Glutamatergic neuron (in vitro differentiated cells): ENCODE measurements at regions not wholly inside any gene's neighbourhood (a gene's known extent, or its start where the extent isn't known, plus 50 kb on each side); places are given as distances from the start of the nearest gene placed in this dataset.

Source experiments
- DNase-seq: peaks from one replicate; pipeline ENCODE4 v3.0.0; 2022
- H3K27ac Mint-ChIP-seq: one replicate; pipeline ENCODE4 v1.8.0; 2020; ENCODE audit warnings: mild to moderate bottlenecking, mixed read lengths, inconsistent platforms; ENCODE audit not compliant: unreplicated experiment
- H3K27me3 Mint-ChIP-seq: one replicate; pipeline ENCODE4 v1.8.0; 2020; ENCODE audit warnings: mild to moderate bottlenecking, moderate library complexity, mixed read lengths, inconsistent platforms; ENCODE audit not compliant: unreplicated experiment
- H3K36me3 Mint-ChIP-seq: one replicate; pipeline ENCODE4 v1.8.0; 2020; ENCODE audit warnings: mild to moderate bottlenecking, mixed read lengths, inconsistent platforms; ENCODE audit not compliant: unreplicated experiment
- H3K4me1 Mint-ChIP-seq: one replicate; pipeline ENCODE4 v1.8.0; 2020; ENCODE audit warnings: mild to moderate bottlenecking, low read depth, mixed read lengths, inconsistent platforms; ENCODE audit not compliant: unreplicated experiment
- H3K4me3 Mint-ChIP-seq: one replicate; pipeline ENCODE4 v1.8.0; 2020; ENCODE audit warnings: mild to moderate bottlenecking, mixed read lengths, inconsistent platforms; ENCODE audit not compliant: unreplicated experiment
- H3K9me3 Mint-ChIP-seq: one replicate; pipeline ENCODE4 v1.8.0; 2020; ENCODE audit warnings: mild to moderate bottlenecking, moderate library complexity, mixed read lengths, inconsistent platforms; ENCODE audit not compliant: unreplicated experiment
- CTCF ChIP-seq: fragments of 200-600 bp; sonication (generic); IDR thresholded peaks from one replicate; pipeline ENCODE4 v1.5.0; 2021; ENCODE audit not compliant: partially characterized antibody, unreplicated experiment

- H3K4me3 Mint-ChIP-seq, result no peak overlapping the region
- H3K27ac Mint-ChIP-seq, result no peak overlapping the region
- DNase-seq, result no peak
- H3K36me3 Mint-ChIP-seq, result no peaks in the 10 kb centered on the region
- H3K4me1 Mint-ChIP-seq, result peaks cover 7% of the 10 kb centered on the region
- no peaks in the 10 kb centered on the region for H3K27me3 Mint-ChIP-seq
- no peaks in the 10 kb centered on the region for H3K9me3 Mint-ChIP-seq
- no peak for TF ChIP-seq CTCF
Observed at GRCh38 chr20:16639027-16639941, 66.0 kb upstream of the KIF16B start.

- TF ChIP-seq CTCF, result no peak
- H3K27ac Mint-ChIP-seq, result no peak overlapping the region
Observed at GRCh38 chr20:16637797-16638196, 64.5 kb upstream of the KIF16B start.

GRCh38 chr20:16626849-16627248 is 53.6 kb upstream of the KIF16B start:
- TF ChIP-seq CTCF, result no peak
- no peak overlapping the region for H3K27ac Mint-ChIP-seq
- H3K27me3 Mint-ChIP-seq, result no peaks in the 10 kb centered on the region
- no peaks in the 10 kb centered on the region for H3K36me3 Mint-ChIP-seq
- no peak overlapping the region for H3K4me3 Mint-ChIP-seq
- DNase-seq, result no peak
- peaks cover 2% of the 10 kb centered on the region for H3K4me1 Mint-ChIP-seq
- peaks cover 1% of the 10 kb centered on the region for H3K9me3 Mint-ChIP-seq

More at GRCh38 chr20:16637797-16638196, 64.5 kb upstream of the KIF16B start:
- Mint-ChIP-seq H3K9me3 (no peaks in the 10 kb centered on the region), H3K4me1 (peaks cover 7% of the 10 kb centered on the region), H3K36me3 (no peaks in the 10 kb centered on the region), H3K27me3 (no peaks in the 10 kb centered on the region), H3K4me3 (no peak overlapping the region)
- no peak for DNase-seq

- Mint-ChIP-seq H3K27me3 (no peaks in the 10 kb centered on the region), H3K4me1 (peaks cover 2% of the 10 kb centered on the region), H3K36me3 (no peaks in the 10 kb centered on the region), H3K27ac (no peak overlapping the region), H3K4me3 (no peak overlapping the region), H3K9me3 (no peaks in the 10 kb centered on the region)
- TF ChIP-seq CTCF, result no peak
- no peak for DNase-seq
Observed at GRCh38 chr20:16624106-16624505, 50.9 kb upstream of the KIF16B start.
